H1 (cell line): ENCODE measurements at regions not wholly inside any gene's neighbourhood (a gene's known extent, or its start where the extent isn't known, plus 50 kb on each side); places are given as distances from the start of the nearest gene placed in this dataset.

Source experiments
- CTCF ChIA-PET: fragments of 300-600 bp; sonication (Branson Sonifier 250); formaldehyde crosslinking; loops from one replicate; lab custom pipeline; 2021; ENCODE audit not compliant: partially characterized antibody; lab: Charles Lee
- POLR2A ChIA-PET: fragments of 300-600 bp; sonication (Branson Sonifier 250); formaldehyde crosslinking; loops from one replicate; lab custom pipeline; 2021; ENCODE audit warnings: inconsistent platforms; ENCODE audit not compliant: partially characterized antibody; lab: Charles Lee
- DNase-seq, 2 experiments: peaks; one replicate each; pipeline versions ENCODE4 v3.0.0 to v3.0.0-alpha.2; 2010 to 2022; ENCODE audit warnings: low spot score in 2 of 2, low read depth in 1 of 2, mixed read lengths in 1 of 2
- FAIRE-seq: peaks from 2 replicates; lab custom pipeline; 2011; peaks lifted over from hg19 to GRCh38; lab: Jason Lieb, UNC
- H2AFZ ChIP-seq: 2 replicates; pipeline ENCODE4 v1.8.1; 2012; ENCODE audit warnings: low read length, inconsistent platforms
- H2AK5ac ChIP-seq: 2 replicates; pipeline ENCODE4 v1.6.1; 2013; ENCODE audit warnings: low read depth, low read length
- H2BK120ac ChIP-seq: replicated peaks from 2 replicates; pipeline ENCODE3; 2013; ENCODE audit warnings: low read depth, low read length, inconsistent platforms
- H2BK12ac ChIP-seq: 2 replicates; pipeline ENCODE4 v1.6.1; 2013; ENCODE audit warnings: low read depth, low read length
- H2BK15ac ChIP-seq: 2 replicates; pipeline ENCODE4 v1.6.1; 2013; ENCODE audit warnings: low read length
- H2BK20ac ChIP-seq: 2 replicates; pipeline ENCODE4 v1.6.1; 2013; ENCODE audit warnings: low read length
- H2BK5ac ChIP-seq: 2 replicates; pipeline ENCODE4 v1.6.1; 2013; ENCODE audit warnings: low read depth, low read length
- H3K14ac ChIP-seq: 2 replicates; pipeline ENCODE4 v1.6.1; 2013; ENCODE audit warnings: inconsistent platforms; ENCODE audit not compliant: insufficient read length
- H3K18ac ChIP-seq: 2 replicates; pipeline ENCODE4 v1.6.1; 2013; ENCODE audit warnings: low read length; ENCODE audit errors: extremely low read depth
- H3K23ac ChIP-seq: 2 replicates; pipeline ENCODE4 v1.6.1; 2013; ENCODE audit warnings: inconsistent platforms; ENCODE audit not compliant: insufficient read length
- H3K23me2 ChIP-seq: 2 replicates; pipeline ENCODE4 v1.6.1; 2013; ENCODE audit warnings: low read depth, low read length
- H3K27ac ChIP-seq: 2 replicates; pipeline ENCODE4 v1.6.1; 2011; ENCODE audit warnings: low read depth, low read length, inconsistent platforms
- H3K27me3 ChIP-seq, 4 experiments: replicated peaks in 1 of 4; 1 replicate in 1 of 4; 2 replicates in 3 of 4; pipeline versions ENCODE4 v1.6.1 to v1.8.1; 2011 to 2013; ENCODE audit warnings: low read length in 3 of 4, mild to moderate bottlenecking in 3 of 4, inconsistent platforms in 2 of 4, mixed read lengths in 2 of 4, moderate library complexity in 1 of 4; ENCODE audit not compliant: control insufficient read depth in 3 of 4, insufficient read depth in 3 of 4; ENCODE audit errors: extremely low read depth in 1 of 4
- H3K36me3 ChIP-seq, 4 experiments: 2 replicates each; pipeline versions ENCODE4 v1.6.1 to v1.8.1; 2011 to 2013; ENCODE audit warnings: mild to moderate bottlenecking in 4 of 4, low read length in 3 of 4, moderate library complexity in 2 of 4, control low read depth in 1 of 4, inconsistent platforms in 1 of 4; ENCODE audit not compliant: insufficient read depth in 4 of 4, control insufficient read depth in 2 of 4
- H3K4ac ChIP-seq: replicated peaks from 2 replicates; pipeline ENCODE3; 2013; ENCODE audit warnings: low read length, low read depth, mixed read lengths, inconsistent platforms; ENCODE audit not compliant: insufficient read length
- H3K4me1 ChIP-seq, 4 experiments: replicated peaks in 1 of 4; 1 replicate in 1 of 4; 2 replicates in 3 of 4; pipeline versions ENCODE4 v1.6.1 to v1.8.1; 2011 to 2013; ENCODE audit warnings: low read length in 3 of 4, inconsistent platforms in 2 of 4, mixed read lengths in 1 of 4; ENCODE audit not compliant: insufficient read depth in 4 of 4, control insufficient read depth in 3 of 4
- H3K4me2 ChIP-seq, 2 experiments: 2 replicates each; pipeline versions ENCODE4 v1.6.1 to v1.8.1; 2011 to 2013; ENCODE audit warnings: low read depth in 2 of 2, low read length in 2 of 2, control low read depth in 1 of 2, inconsistent platforms in 1 of 2, mild to moderate bottlenecking in 1 of 2; ENCODE audit not compliant: insufficient read depth in 1 of 2
- H3K4me3 ChIP-seq, 4 experiments: fragments of 200-600, 300-600 bp in 1 of 4; sonication (generic), shearing (Covaris generic), sonication (Bioruptor Twin) in 1 of 4; 2 replicates each; pipeline versions ENCODE4 v1.5.1 to v1.8.1; 2011 to 2016; ENCODE audit warnings: low read length in 4 of 4, low read depth in 3 of 4, control low read depth in 2 of 4, inconsistent platforms in 2 of 4, mild to moderate bottlenecking in 2 of 4, mixed read lengths in 1 of 4, moderate library complexity in 1 of 4; ENCODE audit not compliant: insufficient read depth in 2 of 4; ENCODE audit errors: extremely low read depth in 1 of 4
- H3K56ac ChIP-seq: replicated peaks from 2 replicates; pipeline ENCODE3; 2013; ENCODE audit warnings: low read depth, mild to moderate bottlenecking, mixed read lengths, low read length, inconsistent platforms; ENCODE audit not compliant: insufficient read length
- H3K79me1 ChIP-seq: 2 replicates; pipeline ENCODE4 v1.6.1; 2013; ENCODE audit warnings: low read depth, low read length, control low read depth
- H3K79me2 ChIP-seq, 2 experiments: 2 replicates each; pipeline versions ENCODE4 v1.6.1 to v1.8.1; 2012 to 2013; ENCODE audit warnings: low read length in 2 of 2, mild to moderate bottlenecking in 2 of 2, inconsistent platforms in 1 of 2; ENCODE audit not compliant: insufficient read depth in 2 of 2, control insufficient read depth in 1 of 2
- H3K9ac ChIP-seq, 4 experiments: replicated peaks in 1 of 4; 1 replicate in 1 of 4; 2 replicates in 3 of 4; pipeline versions ENCODE4 v1.6.1 to v1.8.1; 2011 to 2013; ENCODE audit warnings: low read depth in 3 of 4, low read length in 3 of 4, control low read depth in 2 of 4, mild to moderate bottlenecking in 2 of 4, moderate library complexity in 2 of 4, inconsistent platforms in 1 of 4; ENCODE audit errors: extremely low read depth in 1 of 4
- H3K9me3 ChIP-seq, 2 experiments: 2 replicates each; pipeline versions ENCODE4 v1.6.1 to v1.8.1; 2012 to 2013; ENCODE audit warnings: mild to moderate bottlenecking in 2 of 2, moderate library complexity in 2 of 2, control low read depth in 1 of 2, inconsistent platforms in 1 of 2, low read depth in 1 of 2, low read length in 1 of 2, mixed read lengths in 1 of 2; ENCODE audit not compliant: insufficient read depth in 2 of 2
- H4K20me1 ChIP-seq, 2 experiments: replicated peaks in 1 of 2; 2 replicates each; pipeline versions ENCODE3 to v1.8.1; 2011 to 2013; ENCODE audit warnings: inconsistent platforms in 2 of 2, low read length in 2 of 2, mild to moderate bottlenecking in 1 of 2; ENCODE audit not compliant: insufficient read depth in 2 of 2, control insufficient read depth in 1 of 2
- H4K5ac ChIP-seq: 2 replicates; pipeline ENCODE4 v1.6.1; 2013; ENCODE audit warnings: low read length, low read depth, mixed read lengths, inconsistent platforms; ENCODE audit not compliant: insufficient read length
- H4K8ac ChIP-seq: 2 replicates; pipeline ENCODE4 v1.8.0; 2013; ENCODE audit warnings: mild to moderate bottlenecking, moderate library complexity, low read length, inconsistent platforms; ENCODE audit not compliant: insufficient read depth; ENCODE audit errors: extremely low read depth
- H4K91ac ChIP-seq: replicated peaks from 2 replicates; pipeline ENCODE3; 2013; ENCODE audit warnings: low read length, mixed read lengths, inconsistent platforms; ENCODE audit not compliant: insufficient read length
- ASH2L ChIP-seq: fragments of 200-600, 300-600 bp; sonication (generic); IDR thresholded peaks from one replicate; pipeline ENCODE4 v1.7.1; 2017; ENCODE audit warnings: low read length
- EGR1 ChIP-seq: IDR thresholded peaks from 2 replicates; pipeline ENCODE4 v1.6.1; 2011; ENCODE audit warnings: low read depth, low read length, borderline replicate concordance
- EZH2 ChIP-seq: fragments of 200-600 bp; sonication (generic); IDR thresholded peaks from 2 replicates; pipeline ENCODE4 v1.7.1; 2012; ENCODE audit warnings: low read depth, mild to moderate bottlenecking, moderate library complexity, low read length, inconsistent platforms; ENCODE audit not compliant: severe bottlenecking
- HDAC2 ChIP-seq, 2 experiments: fragments of 300-600 bp in 1 of 2; sonication (generic) in 1 of 2; IDR thresholded peaks; 2 replicates each; pipeline ENCODE4 v1.6.1; 2011 to 2012; ENCODE audit warnings: low read depth in 2 of 2, low read length in 2 of 2, mild to moderate bottlenecking in 2 of 2, moderate library complexity in 2 of 2, borderline replicate concordance in 1 of 2, inconsistent platforms in 1 of 2
- JUND ChIP-seq: IDR thresholded peaks from 2 replicates; pipeline ENCODE4 v1.6.1; 2011; ENCODE audit warnings: mild to moderate bottlenecking, improper control_type of control experiment, low read length
- RXRA ChIP-seq: IDR thresholded peaks from 2 replicates; pipeline ENCODE4 v1.6.1; 2011; ENCODE audit warnings: low read depth, mild to moderate bottlenecking, low read length, moderate library complexity; ENCODE audit not compliant: insufficient read depth
- WGBS, 2 experiments: shearing (Covaris generic) in 1 of 2; methylation state at CpG; one replicate each; pipeline versions ENCODE4 v1.1.6 to v1.1.7; 2013 to 2015; ENCODE audit warnings: low lambda C conversion rate in 2 of 2, mixed read lengths in 2 of 2, inconsistent platforms in 1 of 2, low coverage in 1 of 2, missing lambda C conversion rate in 1 of 2; ENCODE audit not compliant: insufficient replicate concordance in 2 of 2, insufficient coverage in 1 of 2, insufficient read length in 1 of 2; ENCODE audit errors: extremely low coverage in 1 of 2, missing lambda C conversion rate in 1 of 2; 5-methylcytosine and 5-hydroxymethylcytosine counted together
- TF ChIP-seq, protein P1 (sequence below): IDR thresholded peaks from 2 replicates; pipeline ENCODE4 v1.6.1; 2011; ENCODE audit warnings: low read length, improper control_type of control experiment
- TF ChIP-seq, protein P2 (sequence below): IDR thresholded peaks from 2 replicates; pipeline ENCODE4 v1.6.1; 2012; ENCODE audit warnings: inconsistent platforms

DNA sequence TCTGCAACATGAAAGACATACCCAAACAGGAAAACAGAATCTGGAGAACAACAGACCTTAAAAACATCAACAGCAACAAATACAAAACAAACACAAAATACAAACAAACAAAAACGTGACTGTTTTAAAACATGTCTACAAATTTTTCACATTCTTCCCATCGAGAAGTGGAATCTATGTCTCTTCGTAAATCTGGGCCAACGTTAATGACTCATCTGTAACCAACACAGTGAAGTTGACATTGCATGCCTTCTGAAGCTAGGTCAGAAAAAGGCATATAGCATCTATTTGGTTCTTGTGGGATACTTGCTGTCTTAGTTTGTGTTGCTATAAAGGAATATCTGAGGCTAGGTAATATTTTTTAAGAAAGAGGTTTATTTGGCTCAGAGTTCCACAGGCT lies 139.2 kb upstream of the FOXN2 start:
- H3K14ac ChIP-seq = no peak overlapping the region
- no peak for FAIRE-seq
- no peak overlapping the region for H3K18ac ChIP-seq
- no peak overlapping the region for H2AK5ac ChIP-seq
- no peaks in the 10 kb centered on the region for H3K79me1 ChIP-seq
- no peak overlapping the region for H3K9ac ChIP-seq
- no peak overlapping the region for H2AFZ ChIP-seq
- H3K36me3 ChIP-seq = no peaks in the 10 kb centered on the region
- H3K27me3 ChIP-seq = no peaks in the 10 kb centered on the region
- H3K4ac ChIP-seq = no peak overlapping the region
- no peak overlapping the region for H4K91ac ChIP-seq
- 75% methylated on average over 4 of the region's 4 CpGs; no CpG with 5 or more reads in 1 of the 2 experiments for WGBS, 2 experiments
- H3K27ac ChIP-seq = no peak overlapping the region
- DNase-seq = no peak
- H2BK15ac ChIP-seq = no peak overlapping the region
- no peaks in the 10 kb centered on the region for H3K79me2 ChIP-seq
- H2BK5ac ChIP-seq = no peak overlapping the region
- H3K56ac ChIP-seq = no peak overlapping the region
- ChIA-PET POLR2A (no interaction called here), CTCF (no interaction called here)
- H3K23ac ChIP-seq = no peak overlapping the region
- no peak overlapping the region for H3K4me3 ChIP-seq
- H3K9me3 ChIP-seq = no peaks in the 10 kb centered on the region
- H2BK120ac ChIP-seq = no peak overlapping the region
- TF ChIP-seq HDAC2 (IDR thresholded peaks at IDR 0.05; ENCODE audit: borderline replicate concordance in 1 of 2, low read depth in 2 of 2, low read length in 2 of 2) (no peak), EGR1 (no peak), ASH2L (no peak), JUND (no peak), EZH2 (no peak), RXRA (no peak)
- TF ChIP-seq, protein P1, sequence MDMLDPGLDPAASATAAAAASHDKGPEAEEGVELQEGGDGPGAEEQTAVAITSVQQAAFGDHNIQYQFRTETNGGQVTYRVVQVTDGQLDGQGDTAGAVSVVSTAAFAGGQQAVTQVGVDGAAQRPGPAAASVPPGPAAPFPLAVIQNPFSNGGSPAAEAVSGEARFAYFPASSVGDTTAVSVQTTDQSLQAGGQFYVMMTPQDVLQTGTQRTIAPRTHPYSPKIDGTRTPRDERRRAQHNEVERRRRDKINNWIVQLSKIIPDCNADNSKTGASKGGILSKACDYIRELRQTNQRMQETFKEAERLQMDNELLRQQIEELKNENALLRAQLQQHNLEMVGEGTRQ = no peak
- TF ChIP-seq, protein P2, sequence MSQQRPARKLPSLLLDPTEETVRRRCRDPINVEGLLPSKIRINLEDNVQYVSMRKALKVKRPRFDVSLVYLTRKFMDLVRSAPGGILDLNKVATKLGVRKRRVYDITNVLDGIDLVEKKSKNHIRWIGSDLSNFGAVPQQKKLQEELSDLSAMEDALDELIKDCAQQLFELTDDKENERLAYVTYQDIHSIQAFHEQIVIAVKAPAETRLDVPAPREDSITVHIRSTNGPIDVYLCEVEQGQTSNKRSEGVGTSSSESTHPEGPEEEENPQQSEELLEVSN = no peak
- no peak overlapping the region for H2BK20ac ChIP-seq
- H4K8ac ChIP-seq = no peak overlapping the region
- no peak overlapping the region for H3K4me2 ChIP-seq
- H3K23me2 ChIP-seq = no peaks in the 10 kb centered on the region
- no peaks in the 10 kb centered on the region for H4K20me1 ChIP-seq
- peaks cover 0 to 2% (median 0%) of the 10 kb centered on the region in 4 experiments; a peak in 1 of 7 replicates for H3K4me1 ChIP-seq
- no peak overlapping the region for H4K5ac ChIP-seq
- H2BK12ac ChIP-seq = no peak overlapping the region
